ENCODE measurements at regions not wholly inside any gene's neighbourhood (a gene's known extent, or its start where the extent isn't known, plus 50 kb on each side); places are given as distances from the start of the nearest gene placed in this dataset.

DNA sequence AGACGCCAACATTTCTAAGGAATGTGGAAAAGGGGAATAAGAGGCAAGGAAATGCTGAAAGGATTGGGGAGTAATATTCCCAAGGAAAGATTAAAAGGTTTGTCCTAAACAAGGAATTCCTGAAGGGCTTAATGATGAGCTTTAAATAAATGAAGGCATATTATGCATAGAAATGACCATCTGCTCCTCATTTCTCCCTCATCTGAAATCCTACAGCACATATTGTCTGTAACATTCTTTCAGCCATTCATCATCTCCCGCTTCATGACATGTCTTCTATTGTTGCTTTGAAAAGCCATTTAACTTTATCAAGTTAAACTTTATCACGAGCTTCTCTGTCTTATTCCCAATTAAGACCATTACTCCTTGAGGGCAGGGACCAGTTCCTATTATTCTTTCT, 608.7 kb upstream of the PLXNA2 start:
- Histone ChIP-seq H3K27ac (ENCODE audit: low read length, poor library complexity, severe bottlenecking) (no peak overlapping the region), H3K18ac (ENCODE audit: low read depth in 1 of 2, low read length in 2 of 2) (no peak overlapping the region), H2AFZ (ENCODE audit: low read depth, low read length) (no peak overlapping the region), H3K14ac (ENCODE audit: low read length in 2 of 2) (no peak overlapping the region), H4K8ac (ENCODE audit: low read length) (no peak overlapping the region), H2BK120ac (ENCODE audit: low read depth, low read length) (no peak overlapping the region), H3K79me1 (replicated peaks; ENCODE audit: low read length, poor library complexity, severe bottlenecking) (no peaks in the 10 kb centered on the region), H2BK5ac (ENCODE audit: low read depth, low read length, poor library complexity, severe bottlenecking) (no peak overlapping the region), H3K36me3 (ENCODE audit: control insufficient read depth in 1 of 2, insufficient read depth in 2 of 2, low read depth in 1 of 2, low read length in 2 of 2) (no peaks in the 10 kb centered on the region), H4K91ac (ENCODE audit: low read length) (no peak overlapping the region), H3K4me1 (ENCODE audit: control insufficient read depth, insufficient read depth, low read depth, low read length) (no peaks in the 10 kb centered on the region), H2AK5ac (ENCODE audit: low read length, severe bottlenecking) (no peak overlapping the region), H3K4me2 (ENCODE audit: low read length, poor library complexity, severe bottlenecking) (no peak overlapping the region), H3K27me3 (ENCODE audit: control insufficient read depth in 1 of 2, insufficient read depth in 1 of 2, low read length in 2 of 2) (no peaks in the 10 kb centered on the region), H2BK15ac (ENCODE audit: low read depth, poor library complexity, severe bottlenecking) (no peak overlapping the region), H3K23ac (ENCODE audit: low read length in 2 of 2) (no peak overlapping the region), H2BK12ac (ENCODE audit: low read length in 2 of 2) (no peak overlapping the region), H3K9me3 (ENCODE audit: control insufficient read depth, low read length) (no peaks in the 10 kb centered on the region), H3K9ac (ENCODE audit: low read length) (no peak overlapping the region), H3K4me3 (ENCODE audit: insufficient read depth in 1 of 2, low read depth in 1 of 2, low read length in 2 of 2) (no peak overlapping the region), H3K4ac (ENCODE audit: low read depth in 1 of 2, low read length in 2 of 2) (no peak overlapping the region)
- no peak for DNase-seq
- WGBS: 95% methylated on average over 3 of the region's 3 CpGs

DNA sequence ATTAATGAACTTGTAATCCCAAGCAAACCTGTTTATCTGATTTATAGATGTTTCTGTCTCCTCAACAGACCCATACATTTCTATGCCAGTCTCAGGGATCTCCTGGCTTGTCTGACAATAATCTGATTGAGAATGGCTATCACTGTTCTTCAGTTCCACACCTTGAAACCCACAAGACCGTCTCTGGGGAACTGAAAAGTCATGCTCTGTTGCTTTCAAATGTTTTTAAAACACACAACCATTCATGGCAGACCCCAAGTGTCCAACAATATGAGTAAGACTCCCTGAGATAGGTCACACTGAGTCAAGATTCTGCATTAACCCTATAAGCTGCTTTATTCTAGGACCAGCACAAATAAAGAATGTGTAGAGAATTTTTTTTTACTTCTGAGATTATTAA, 611.2 kb upstream of the PLXNA2 start:
- no peaks in the 10 kb centered on the region for H3K9me3 ChIP-seq (ENCODE audit: control insufficient read depth, low read length)
- no peak overlapping the region for H2BK120ac ChIP-seq (ENCODE audit: low read depth, low read length)
- no peaks in the 10 kb centered on the region for H3K36me3 ChIP-seq (ENCODE audit: control insufficient read depth in 1 of 2, insufficient read depth in 2 of 2, low read depth in 1 of 2, low read length in 2 of 2)
- H3K18ac ChIP-seq (ENCODE audit: low read depth in 1 of 2, low read length in 2 of 2): no peak overlapping the region
- H4K91ac ChIP-seq (ENCODE audit: low read length): no peak overlapping the region
- H3K4ac ChIP-seq (ENCODE audit: low read depth in 1 of 2, low read length in 2 of 2): no peak overlapping the region
- H3K14ac ChIP-seq (ENCODE audit: low read length in 2 of 2): no peak overlapping the region
- H3K27ac ChIP-seq (ENCODE audit: low read length, poor library complexity, severe bottlenecking): no peak overlapping the region
- 50% methylated on average over 1 of the region's 1 CpG for WGBS
- H4K8ac ChIP-seq (ENCODE audit: low read length): no peak overlapping the region
- H3K79me1 ChIP-seq (replicated peaks; ENCODE audit: low read length, poor library complexity, severe bottlenecking): no peaks in the 10 kb centered on the region
- H3K4me1 ChIP-seq (ENCODE audit: control insufficient read depth, insufficient read depth, low read depth, low read length): no peaks in the 10 kb centered on the region
- H3K4me3 ChIP-seq (ENCODE audit: insufficient read depth in 1 of 2, low read depth in 1 of 2, low read length in 2 of 2): no peak overlapping the region
- H3K9ac ChIP-seq (ENCODE audit: low read length): no peak overlapping the region
- H3K23ac ChIP-seq (ENCODE audit: low read length in 2 of 2): no peak overlapping the region
- H2BK15ac ChIP-seq (ENCODE audit: low read depth, poor library complexity, severe bottlenecking): no peak overlapping the region
- no peak for DNase-seq
- H2BK5ac ChIP-seq (ENCODE audit: low read depth, low read length, poor library complexity, severe bottlenecking): no peak overlapping the region
- no peak overlapping the region for H2BK12ac ChIP-seq (ENCODE audit: low read length in 2 of 2)
- H3K27me3 ChIP-seq (ENCODE audit: control insufficient read depth in 1 of 2, insufficient read depth in 1 of 2, low read length in 2 of 2): no peaks in the 10 kb centered on the region
- H3K4me2 ChIP-seq (ENCODE audit: low read length, poor library complexity, severe bottlenecking): no peak overlapping the region
- no peak overlapping the region for H2AFZ ChIP-seq (ENCODE audit: low read depth, low read length)
- no peak overlapping the region for H2AK5ac ChIP-seq (ENCODE audit: low read length, severe bottlenecking)

DNA sequence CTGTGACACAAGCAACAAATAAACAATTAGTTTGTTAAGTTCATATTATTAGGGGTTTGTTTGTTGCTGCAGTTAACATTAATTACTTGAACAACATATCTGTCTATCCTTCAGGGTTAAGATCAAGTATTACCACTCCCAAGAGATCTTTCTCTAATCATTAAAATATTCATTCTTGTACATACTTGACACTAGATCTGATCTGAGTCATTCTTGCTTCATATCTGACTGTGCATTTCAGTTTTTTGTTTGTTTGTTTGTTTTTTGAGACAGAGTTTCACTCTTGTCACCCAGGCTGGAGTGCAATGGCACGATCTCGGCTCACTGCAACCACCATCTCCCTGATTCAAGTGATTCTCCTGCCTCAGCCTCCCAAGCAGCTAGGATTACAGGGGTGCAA, 613.3 kb upstream of the PLXNA2 start:
- no peak overlapping the region for H2BK5ac ChIP-seq (ENCODE audit: low read depth, low read length, poor library complexity, severe bottlenecking)

DNA sequence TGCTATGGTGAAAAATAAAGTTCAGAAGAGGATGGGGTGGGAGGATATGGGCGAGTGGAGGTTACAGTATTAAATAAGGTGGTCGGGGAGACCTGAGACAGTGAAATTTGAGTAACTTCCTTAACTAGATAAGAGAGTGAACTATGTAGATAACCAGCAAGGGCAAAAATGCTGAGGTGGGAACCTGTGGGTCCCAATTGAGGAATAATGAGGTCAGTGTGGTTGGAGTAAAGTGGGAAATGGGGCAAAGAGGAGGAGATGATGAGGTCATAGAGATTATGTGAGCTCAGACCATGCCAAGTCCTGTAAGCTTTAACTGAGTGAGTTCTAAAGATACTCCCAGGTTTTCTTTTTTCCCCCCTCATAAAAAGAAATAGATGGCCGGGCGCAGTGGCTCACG, 614.6 kb upstream of the PLXNA2 start:
- no peak for DNase-seq
- H3K27ac ChIP-seq (ENCODE audit: low read length, poor library complexity, severe bottlenecking): no peak overlapping the region
- H3K9ac ChIP-seq (ENCODE audit: low read length): no peak overlapping the region
- no peak overlapping the region for H3K4me3 ChIP-seq (ENCODE audit: insufficient read depth in 1 of 2, low read depth in 1 of 2, low read length in 2 of 2)
- no peak overlapping the region for H3K23ac ChIP-seq (ENCODE audit: low read length in 2 of 2)
- H3K4ac ChIP-seq (ENCODE audit: low read depth in 1 of 2, low read length in 2 of 2): no peak overlapping the region
- no peaks in the 10 kb centered on the region for H3K79me1 ChIP-seq (replicated peaks; ENCODE audit: low read length, poor library complexity, severe bottlenecking)
- no peak overlapping the region for H3K18ac ChIP-seq (ENCODE audit: low read depth in 1 of 2, low read length in 2 of 2)
- 78% methylated on average over 5 of the region's 5 CpGs for WGBS
- H2BK15ac ChIP-seq (ENCODE audit: low read depth, poor library complexity, severe bottlenecking): no peak overlapping the region
- no peak overlapping the region for H2BK12ac ChIP-seq (ENCODE audit: low read length in 2 of 2)
- no peak overlapping the region for H2BK120ac ChIP-seq (ENCODE audit: low read depth, low read length)
- H3K27me3 ChIP-seq (ENCODE audit: control insufficient read depth in 1 of 2, insufficient read depth in 1 of 2, low read length in 2 of 2): no peaks in the 10 kb centered on the region
- H4K91ac ChIP-seq (ENCODE audit: low read length): no peak overlapping the region
- no peak overlapping the region for H2AK5ac ChIP-seq (ENCODE audit: low read length, severe bottlenecking)
- no peak overlapping the region for H4K8ac ChIP-seq (ENCODE audit: low read length)
- no peaks in the 10 kb centered on the region for H3K9me3 ChIP-seq (ENCODE audit: control insufficient read depth, low read length)
- H3K4me2 ChIP-seq (ENCODE audit: low read length, poor library complexity, severe bottlenecking): no peak overlapping the region
- no peak overlapping the region for H3K14ac ChIP-seq (ENCODE audit: low read length in 2 of 2)
- H2AFZ ChIP-seq (ENCODE audit: low read depth, low read length): no peak overlapping the region
- no peak overlapping the region for H2BK5ac ChIP-seq (ENCODE audit: low read depth, low read length, poor library complexity, severe bottlenecking)
- H3K36me3 ChIP-seq (ENCODE audit: control insufficient read depth in 1 of 2, insufficient read depth in 2 of 2, low read depth in 1 of 2, low read length in 2 of 2): no peaks in the 10 kb centered on the region
- no peaks in the 10 kb centered on the region for H3K4me1 ChIP-seq (ENCODE audit: control insufficient read depth, insufficient read depth, low read depth, low read length)

More for the DNA sequence above, 613.3 kb upstream of the PLXNA2 start:
- Histone ChIP-seq H3K4ac (ENCODE audit: low read depth in 1 of 2, low read length in 2 of 2) (no peak overlapping the region), H2AK5ac (ENCODE audit: low read length, severe bottlenecking) (no peak overlapping the region), H3K27ac (ENCODE audit: low read length, poor library complexity, severe bottlenecking) (no peak overlapping the region), H3K36me3 (ENCODE audit: control insufficient read depth in 1 of 2, insufficient read depth in 2 of 2, low read depth in 1 of 2, low read length in 2 of 2) (no peaks in the 10 kb centered on the region), H3K23ac (ENCODE audit: low read length in 2 of 2) (no peak overlapping the region), H2AFZ (ENCODE audit: low read depth, low read length) (no peak overlapping the region), H3K18ac (ENCODE audit: low read depth in 1 of 2, low read length in 2 of 2) (no peak overlapping the region), H2BK15ac (ENCODE audit: low read depth, poor library complexity, severe bottlenecking) (no peak overlapping the region), H2BK12ac (ENCODE audit: low read length in 2 of 2) (no peak overlapping the region), H3K4me2 (ENCODE audit: low read length, poor library complexity, severe bottlenecking) (no peak overlapping the region), H3K9ac (ENCODE audit: low read length) (no peak overlapping the region), H4K8ac (ENCODE audit: low read length) (no peak overlapping the region), H3K27me3 (ENCODE audit: control insufficient read depth in 1 of 2, insufficient read depth in 1 of 2, low read length in 2 of 2) (no peaks in the 10 kb centered on the region), H3K4me1 (ENCODE audit: control insufficient read depth, insufficient read depth, low read depth, low read length) (no peaks in the 10 kb centered on the region), H3K14ac (ENCODE audit: low read length in 2 of 2) (no peak overlapping the region), H3K79me1 (replicated peaks; ENCODE audit: low read length, poor library complexity, severe bottlenecking) (no peaks in the 10 kb centered on the region), H3K4me3 (ENCODE audit: insufficient read depth in 1 of 2, low read depth in 1 of 2, low read length in 2 of 2) (no peak overlapping the region), H2BK120ac (ENCODE audit: low read depth, low read length) (no peak overlapping the region), H3K9me3 (ENCODE audit: control insufficient read depth, low read length) (no peaks in the 10 kb centered on the region), H4K91ac (ENCODE audit: low read length) (no peak overlapping the region)
- no peak for DNase-seq
- WGBS: 100% methylated on average over 1 of the region's 2 CpGs

Measured in mesenchymal stem cell (in vitro differentiated cells and primary cell).